ENCODE measurements at regions not wholly inside any gene's neighbourhood (a gene's known extent, or its start where the extent isn't known, plus 50 kb on each side); places are given as distances from the start of the nearest gene placed in this dataset.

GRCh38 chr13:76406243-76406642, 480.0 kb downstream of the KCTD12 start:
- TF ChIP-seq CTCF (IDR thresholded peaks at IDR 0.05; ENCODE audit: low read length) (no peak), EZH2phosphoT487 (IDR thresholded peaks at IDR 0.05; ENCODE audit: low read length) (no peak), EZH2 (optimal IDR thresholded peaks at IDR 0.05; ENCODE audit: low read depth, low read length) (no peak)

All from MM.1S (cell line).